H1 (cell line): ENCODE measurements at regions not wholly inside any gene's neighbourhood (a gene's known extent, or its start where the extent isn't known, plus 50 kb on each side); places are given as distances from the start of the nearest gene placed in this dataset.

Source experiments
- ASH2L ChIP-seq: fragments of 200-600, 300-600 bp; sonication (generic); IDR thresholded peaks from one replicate; pipeline ENCODE4 v1.7.1; 2017; ENCODE audit warnings: low read length
- BACH1 ChIP-seq: IDR thresholded peaks from 2 replicates; pipeline ENCODE4 v1.6.1; 2012; ENCODE audit warnings: low read length, improper control_type of control experiment
- CBX5 ChIP-seq: fragments of 300-800, 300-1000 bp; sonication (generic); IDR thresholded peaks from 2 replicates; pipeline ENCODE4 v1.7.1; 2016; ENCODE audit warnings: antibody characterized with exemption, low read length, low read depth
- EZH2 ChIP-seq: fragments of 200-600 bp; sonication (generic); IDR thresholded peaks from 2 replicates; pipeline ENCODE4 v1.7.1; 2012; ENCODE audit warnings: low read depth, mild to moderate bottlenecking, moderate library complexity, low read length, inconsistent platforms; ENCODE audit not compliant: severe bottlenecking
- NANOG ChIP-seq: IDR thresholded peaks from 2 replicates; pipeline ENCODE4 v1.6.1; 2011; ENCODE audit warnings: low read length, low read depth, mild to moderate bottlenecking, inconsistent platforms; ENCODE audit not compliant: insufficient read depth, poor library complexity, severe bottlenecking
- POLR2A ChIP-seq, 2 experiments: IDR thresholded peaks; 1 replicate in 1 of 2; 2 replicates in 1 of 2; pipeline ENCODE4 v1.6.1; 2011; ENCODE audit warnings: low read depth in 2 of 2, low read length in 2 of 2, mild to moderate bottlenecking in 2 of 2; ENCODE audit errors: control extremely low read depth in 1 of 2
- TF ChIP-seq, protein P1 (sequence below): fragments of 300-600 bp; sonication (generic); IDR thresholded peaks from 2 replicates; pipeline ENCODE4 v1.7.1; 2012; ENCODE audit warnings: low read length, moderate library complexity, mild to moderate bottlenecking, inconsistent platforms; ENCODE audit not compliant: insufficient replicate concordance

- TF ChIP-seq, protein P1, sequence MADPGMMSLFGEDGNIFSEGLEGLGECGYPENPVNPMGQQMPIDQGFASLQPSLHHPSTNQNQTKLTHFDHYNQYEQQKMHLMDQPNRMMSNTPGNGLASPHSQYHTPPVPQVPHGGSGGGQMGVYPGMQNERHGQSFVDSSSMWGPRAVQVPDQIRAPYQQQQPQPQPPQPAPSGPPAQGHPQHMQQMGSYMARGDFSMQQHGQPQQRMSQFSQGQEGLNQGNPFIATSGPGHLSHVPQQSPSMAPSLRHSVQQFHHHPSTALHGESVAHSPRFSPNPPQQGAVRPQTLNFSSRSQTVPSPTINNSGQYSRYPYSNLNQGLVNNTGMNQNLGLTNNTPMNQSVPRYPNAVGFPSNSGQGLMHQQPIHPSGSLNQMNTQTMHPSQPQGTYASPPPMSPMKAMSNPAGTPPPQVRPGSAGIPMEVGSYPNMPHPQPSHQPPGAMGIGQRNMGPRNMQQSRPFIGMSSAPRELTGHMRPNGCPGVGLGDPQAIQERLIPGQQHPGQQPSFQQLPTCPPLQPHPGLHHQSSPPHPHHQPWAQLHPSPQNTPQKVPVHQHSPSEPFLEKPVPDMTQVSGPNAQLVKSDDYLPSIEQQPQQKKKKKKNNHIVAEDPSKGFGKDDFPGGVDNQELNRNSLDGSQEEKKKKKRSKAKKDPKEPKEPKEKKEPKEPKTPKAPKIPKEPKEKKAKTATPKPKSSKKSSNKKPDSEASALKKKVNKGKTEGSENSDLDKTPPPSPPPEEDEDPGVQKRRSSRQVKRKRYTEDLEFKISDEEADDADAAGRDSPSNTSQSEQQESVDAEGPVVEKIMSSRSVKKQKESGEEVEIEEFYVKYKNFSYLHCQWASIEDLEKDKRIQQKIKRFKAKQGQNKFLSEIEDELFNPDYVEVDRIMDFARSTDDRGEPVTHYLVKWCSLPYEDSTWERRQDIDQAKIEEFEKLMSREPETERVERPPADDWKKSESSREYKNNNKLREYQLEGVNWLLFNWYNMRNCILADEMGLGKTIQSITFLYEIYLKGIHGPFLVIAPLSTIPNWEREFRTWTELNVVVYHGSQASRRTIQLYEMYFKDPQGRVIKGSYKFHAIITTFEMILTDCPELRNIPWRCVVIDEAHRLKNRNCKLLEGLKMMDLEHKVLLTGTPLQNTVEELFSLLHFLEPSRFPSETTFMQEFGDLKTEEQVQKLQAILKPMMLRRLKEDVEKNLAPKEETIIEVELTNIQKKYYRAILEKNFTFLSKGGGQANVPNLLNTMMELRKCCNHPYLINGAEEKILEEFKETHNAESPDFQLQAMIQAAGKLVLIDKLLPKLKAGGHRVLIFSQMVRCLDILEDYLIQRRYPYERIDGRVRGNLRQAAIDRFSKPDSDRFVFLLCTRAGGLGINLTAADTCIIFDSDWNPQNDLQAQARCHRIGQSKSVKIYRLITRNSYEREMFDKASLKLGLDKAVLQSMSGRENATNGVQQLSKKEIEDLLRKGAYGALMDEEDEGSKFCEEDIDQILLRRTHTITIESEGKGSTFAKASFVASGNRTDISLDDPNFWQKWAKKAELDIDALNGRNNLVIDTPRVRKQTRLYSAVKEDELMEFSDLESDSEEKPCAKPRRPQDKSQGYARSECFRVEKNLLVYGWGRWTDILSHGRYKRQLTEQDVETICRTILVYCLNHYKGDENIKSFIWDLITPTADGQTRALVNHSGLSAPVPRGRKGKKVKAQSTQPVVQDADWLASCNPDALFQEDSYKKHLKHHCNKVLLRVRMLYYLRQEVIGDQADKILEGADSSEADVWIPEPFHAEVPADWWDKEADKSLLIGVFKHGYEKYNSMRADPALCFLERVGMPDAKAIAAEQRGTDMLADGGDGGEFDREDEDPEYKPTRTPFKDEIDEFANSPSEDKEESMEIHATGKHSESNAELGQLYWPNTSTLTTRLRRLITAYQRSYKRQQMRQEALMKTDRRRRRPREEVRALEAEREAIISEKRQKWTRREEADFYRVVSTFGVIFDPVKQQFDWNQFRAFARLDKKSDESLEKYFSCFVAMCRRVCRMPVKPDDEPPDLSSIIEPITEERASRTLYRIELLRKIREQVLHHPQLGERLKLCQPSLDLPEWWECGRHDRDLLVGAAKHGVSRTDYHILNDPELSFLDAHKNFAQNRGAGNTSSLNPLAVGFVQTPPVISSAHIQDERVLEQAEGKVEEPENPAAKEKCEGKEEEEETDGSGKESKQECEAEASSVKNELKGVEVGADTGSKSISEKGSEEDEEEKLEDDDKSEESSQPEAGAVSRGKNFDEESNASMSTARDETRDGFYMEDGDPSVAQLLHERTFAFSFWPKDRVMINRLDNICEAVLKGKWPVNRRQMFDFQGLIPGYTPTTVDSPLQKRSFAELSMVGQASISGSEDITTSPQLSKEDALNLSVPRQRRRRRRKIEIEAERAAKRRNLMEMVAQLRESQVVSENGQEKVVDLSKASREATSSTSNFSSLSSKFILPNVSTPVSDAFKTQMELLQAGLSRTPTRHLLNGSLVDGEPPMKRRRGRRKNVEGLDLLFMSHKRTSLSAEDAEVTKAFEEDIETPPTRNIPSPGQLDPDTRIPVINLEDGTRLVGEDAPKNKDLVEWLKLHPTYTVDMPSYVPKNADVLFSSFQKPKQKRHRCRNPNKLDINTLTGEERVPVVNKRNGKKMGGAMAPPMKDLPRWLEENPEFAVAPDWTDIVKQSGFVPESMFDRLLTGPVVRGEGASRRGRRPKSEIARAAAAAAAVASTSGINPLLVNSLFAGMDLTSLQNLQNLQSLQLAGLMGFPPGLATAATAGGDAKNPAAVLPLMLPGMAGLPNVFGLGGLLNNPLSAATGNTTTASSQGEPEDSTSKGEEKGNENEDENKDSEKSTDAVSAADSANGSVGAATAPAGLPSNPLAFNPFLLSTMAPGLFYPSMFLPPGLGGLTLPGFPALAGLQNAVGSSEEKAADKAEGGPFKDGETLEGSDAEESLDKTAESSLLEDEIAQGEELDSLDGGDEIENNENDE: no peak
- TF ChIP-seq CBX5 (no peak), BACH1 (no peak), EZH2 (no peak), POLR2A (IDR thresholded peaks at IDR 0.05; ENCODE audit: control extremely low read depth in 1 of 2, low read depth in 2 of 2, low read length in 2 of 2) (no peak), NANOG (no peak), ASH2L (no peak)
Measured at GRCh38 chr3:28188686-28189085, 52.7 kb upstream of the CMC1 start (continued).
